GM18868 (cell line): ENCODE measurements at regions not wholly inside any gene's neighbourhood (a gene's known extent, or its start where the extent isn't known, plus 50 kb on each side); places are given as distances from the start of the nearest gene placed in this dataset.

ENCODE experiments used
- ATAC-seq: cut with Tn5 transposase; IDR thresholded peaks from one replicate; pipeline ENCODE4 v1.9.1; 2021; ENCODE audit warnings: mild to moderate bottlenecking, moderate library complexity; ENCODE audit not compliant: unreplicated experiment

DNA sequence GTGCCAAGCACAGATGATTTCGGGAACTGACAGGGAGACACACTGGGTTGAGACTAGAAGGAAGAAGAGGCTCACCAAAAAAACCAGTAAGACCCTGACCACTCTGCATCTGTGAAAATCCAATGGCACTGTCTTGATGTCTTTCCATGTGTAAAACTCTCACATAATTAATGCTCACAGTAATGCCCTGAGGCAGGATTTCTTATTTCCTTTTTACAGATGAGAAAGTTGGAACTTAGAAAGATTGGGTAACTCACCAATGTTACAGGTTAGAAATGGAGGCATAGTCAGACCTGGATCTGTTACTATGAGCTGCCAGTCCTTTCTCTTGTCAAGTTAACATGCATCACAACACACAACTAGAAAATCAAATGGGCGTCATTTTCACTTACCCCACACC, 151.0 kb upstream of the MCHR2 start:
- ATAC-seq = no peak

- ATAC-seq = no peak
These were observed 144.5 kb upstream of the MCHR2 start for GRCh38 chr6:100138346-100139022.

- ATAC-seq = no peak
These were observed 143.7 kb upstream of the MCHR2 start for GRCh38 chr6:100137759-100138158.

DNA sequence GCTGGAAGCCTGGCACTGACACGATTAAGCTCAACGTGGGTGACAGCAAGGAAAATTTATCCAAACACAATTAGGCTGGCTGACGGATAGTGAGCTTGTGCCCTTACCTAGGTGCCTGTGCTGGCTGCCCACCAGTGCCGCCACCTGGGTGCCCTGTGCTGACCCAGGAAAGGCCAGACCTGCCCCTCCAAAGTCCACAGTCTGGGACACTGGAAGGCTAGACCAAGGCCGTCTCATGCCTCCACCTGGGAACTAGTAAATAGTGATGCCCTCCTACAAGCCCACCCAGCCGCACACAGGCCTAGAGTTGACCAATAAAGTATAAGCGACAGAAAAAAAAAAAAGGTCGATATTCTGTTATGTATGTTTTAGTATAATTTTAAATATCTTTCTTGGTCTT, 142.6 kb upstream of the MCHR2 start:
- ATAC-seq = no peak

- no peak for ATAC-seq
These were observed 142.0 kb upstream of the MCHR2 start for GRCh38 chr6:100135977-100136376.

DNA sequence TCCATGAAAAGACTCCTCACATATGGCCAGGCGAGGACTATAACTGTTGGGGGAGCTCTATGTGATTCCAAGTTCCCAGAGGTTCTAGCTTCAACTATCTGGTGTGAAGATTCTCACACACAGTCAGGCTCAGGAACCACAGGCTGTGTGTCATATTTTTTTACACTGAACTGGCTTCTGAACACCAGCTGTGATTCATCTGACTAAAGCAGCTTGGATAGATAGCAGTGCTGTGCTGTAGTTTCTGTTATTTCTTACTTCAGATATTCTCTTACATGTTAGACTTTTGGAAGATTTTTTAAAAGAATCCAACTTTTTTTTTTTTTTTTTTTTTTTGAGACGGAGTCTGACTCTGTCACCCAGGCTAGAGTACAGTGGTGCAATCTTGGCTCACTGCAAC, 140.7 kb upstream of the MCHR2 start:
- ATAC-seq = no peak

GRCh38 chr6:100134297-100134696, 140.3 kb upstream of the MCHR2 start:
- ATAC-seq = no peak

- no peak for ATAC-seq
These were observed 138.0 kb upstream of the MCHR2 start for GRCh38 chr6:100132005-100132404.

- ATAC-seq = no peak
These were observed 136.6 kb upstream of the MCHR2 start for GRCh38 chr6:100130630-100131029.

DNA sequence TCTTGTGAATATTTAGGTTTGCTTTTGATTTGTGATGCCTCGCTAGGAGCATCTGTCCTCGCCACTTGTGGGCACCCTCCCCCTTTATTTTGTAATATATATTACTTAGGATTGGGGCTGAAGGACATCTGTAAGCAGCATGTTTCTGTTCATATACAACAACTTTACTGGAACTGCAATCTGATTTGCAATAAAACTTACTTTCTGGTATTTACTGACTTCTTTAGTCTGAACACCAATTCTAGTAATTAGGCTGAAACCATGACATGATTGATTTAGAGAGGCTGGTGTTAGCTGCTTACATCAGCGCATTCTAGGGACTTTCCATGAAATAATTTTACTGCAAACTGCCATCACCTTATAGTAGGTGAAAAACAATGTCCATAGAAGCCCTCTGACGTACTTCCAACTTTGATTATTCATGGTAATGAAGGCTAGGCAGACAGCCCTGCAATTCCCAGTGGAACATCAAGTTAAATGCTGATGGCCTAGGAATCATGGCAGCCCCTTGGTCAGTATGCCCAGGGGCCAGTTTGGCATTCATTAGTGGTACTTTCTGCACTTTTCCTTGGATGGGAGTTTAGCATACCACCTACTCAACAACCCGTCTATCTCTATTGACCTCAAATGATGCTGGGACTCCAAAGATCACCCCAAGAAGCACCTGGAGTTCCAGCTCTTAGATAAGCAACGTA, 132.9 kb upstream of the MCHR2 start:
- peak; percentile 87 for ATAC-seq

DNA sequence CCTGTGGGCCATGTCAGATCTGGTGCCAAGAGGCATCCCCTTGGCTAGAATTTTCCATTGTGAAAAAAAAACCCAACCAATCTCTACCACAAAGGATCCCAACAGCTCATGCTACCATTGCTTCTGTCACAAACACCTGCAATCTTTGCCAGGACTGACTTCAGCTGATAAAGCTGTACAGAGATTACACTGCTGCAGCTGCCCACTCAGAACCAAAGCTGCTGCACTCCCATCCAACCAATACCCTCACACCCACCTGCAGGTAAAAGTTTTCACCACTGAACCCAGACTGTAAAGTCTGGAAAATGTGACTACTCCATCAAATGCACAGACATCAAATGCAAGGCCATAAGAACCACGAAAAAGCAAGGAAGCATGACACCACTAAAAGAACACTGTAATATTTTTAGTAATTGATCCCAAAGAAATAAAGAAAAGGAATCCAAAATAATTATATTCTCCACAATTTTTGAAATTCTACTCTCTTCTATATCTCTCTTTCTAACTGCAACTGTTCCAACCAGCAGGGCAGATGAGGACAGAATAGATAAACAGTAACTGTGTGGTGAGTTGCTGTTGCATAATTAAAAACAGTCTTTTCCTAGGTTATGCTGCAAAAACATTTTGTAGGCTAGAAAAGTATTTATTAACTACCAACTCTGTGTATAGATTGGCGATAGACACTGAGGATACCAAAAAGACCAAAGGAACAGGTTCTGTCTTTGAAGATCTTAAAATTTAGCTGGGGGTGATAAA, 128.0 kb upstream of the MCHR2 start:
- ATAC-seq = no peak

GRCh38 chr6:100119261-100119660, 125.2 kb upstream of the MCHR2 start:
- no peak for ATAC-seq

DNA sequence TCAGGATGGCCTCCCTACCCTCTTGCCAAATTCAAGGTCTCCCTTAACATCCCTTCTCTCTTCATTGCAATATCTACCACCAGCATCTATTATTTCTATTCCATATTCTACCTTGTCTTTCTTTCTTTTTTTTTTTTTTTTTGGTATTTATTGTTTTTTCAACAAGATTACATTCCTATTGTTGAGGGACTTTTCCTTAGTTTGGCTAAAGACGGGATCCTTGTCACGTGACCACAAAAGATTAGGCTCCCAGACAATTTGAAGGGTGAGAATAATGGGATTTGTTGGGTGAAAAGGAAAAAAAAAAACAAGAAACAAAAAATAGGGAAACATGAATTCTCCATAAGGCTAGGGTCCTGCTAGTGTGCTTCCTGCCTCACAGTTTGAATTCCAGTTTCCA, 124.3 kb upstream of the MCHR2 start:
- no peak for ATAC-seq

GRCh38 chr6:100117680-100118079, 123.7 kb upstream of the MCHR2 start:
- no peak for ATAC-seq

DNA sequence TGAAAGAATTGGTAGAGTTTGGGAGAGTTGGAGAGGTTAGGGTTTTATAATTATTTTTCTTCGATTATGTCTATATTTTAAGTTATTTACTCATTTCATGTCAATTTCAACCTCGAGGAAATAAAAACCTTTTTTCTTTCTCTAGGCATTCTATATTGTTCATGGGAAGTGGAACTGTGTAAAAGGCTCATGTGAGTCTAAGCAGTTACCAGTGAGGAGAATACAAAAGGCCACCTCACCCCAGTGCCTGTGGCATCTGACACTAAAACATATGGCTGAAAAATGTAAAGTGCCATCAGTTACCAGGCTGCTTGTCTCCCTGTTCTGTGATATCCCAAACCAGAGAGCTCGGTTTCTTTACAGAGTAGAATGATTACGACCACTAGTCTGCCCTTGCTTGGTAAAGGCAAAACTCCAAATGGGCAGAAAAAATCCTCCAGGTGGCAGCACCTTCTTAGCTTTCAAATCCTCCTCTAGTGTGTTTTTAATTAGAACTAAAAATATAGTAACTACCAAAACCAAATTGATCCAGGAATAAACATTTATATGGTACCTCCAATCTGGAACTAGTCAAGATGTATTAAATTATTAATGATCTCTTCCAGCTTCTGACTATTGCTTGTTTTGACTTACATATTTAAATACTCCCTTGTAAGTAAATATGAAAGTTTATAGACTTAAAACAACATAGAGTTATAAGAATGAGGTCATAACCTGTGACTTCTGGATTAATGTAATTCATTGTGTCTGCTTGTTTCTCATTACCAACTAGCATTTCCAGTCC, 122.6 kb upstream of the MCHR2 start:
- ATAC-seq = peak; percentile 82

DNA sequence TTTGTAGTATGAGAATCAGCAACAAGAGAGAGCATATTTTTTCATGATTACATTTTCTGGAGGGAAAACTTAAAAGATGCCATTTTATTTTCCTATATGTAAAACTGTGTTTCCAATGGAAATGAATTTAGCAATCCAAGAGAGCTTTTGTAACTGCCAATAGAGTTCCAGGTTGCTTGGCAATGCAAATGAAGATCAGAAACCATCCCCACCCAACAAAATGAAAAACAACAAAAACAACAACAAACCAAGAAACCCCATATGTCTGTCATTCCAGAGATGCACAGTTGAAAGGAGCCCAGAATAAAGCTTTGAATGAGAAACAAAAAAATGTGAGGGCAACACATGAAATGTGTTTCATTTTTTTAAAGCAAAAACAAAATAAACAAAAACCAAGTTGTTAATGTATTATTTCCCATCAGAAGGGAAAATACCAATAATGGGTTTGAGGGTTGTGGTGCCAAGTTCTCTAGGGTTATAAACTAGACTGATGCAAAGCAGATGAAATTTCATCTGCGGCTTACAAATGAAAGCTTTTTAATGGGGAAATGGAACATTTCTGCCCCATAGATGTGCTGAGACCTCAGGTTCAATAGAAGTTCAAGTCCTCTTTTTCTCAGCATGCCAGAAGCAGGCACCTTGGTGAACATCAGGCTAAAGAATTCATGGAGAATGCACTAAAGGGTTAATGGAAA, 121.5 kb upstream of the MCHR2 start:
- no peak for ATAC-seq

GRCh38 chr6:100112855-100113508, 119.0 kb upstream of the MCHR2 start:
- ATAC-seq = no peak

- ATAC-seq = no peak
These were observed 112.0 kb upstream of the MCHR2 start for GRCh38 chr6:100105919-100106529.

GRCh38 chr6:100105138-100105537, 111.1 kb upstream of the MCHR2 start:
- no peak for ATAC-seq

GRCh38 chr6:100103931-100104330, 109.9 kb upstream of the MCHR2 start:
- no peak for ATAC-seq
